ENCODE measurements at regions not wholly inside any gene's neighbourhood (a gene's known extent, or its start where the extent isn't known, plus 50 kb on each side); places are given as distances from the start of the nearest gene placed in this dataset.

DNA sequence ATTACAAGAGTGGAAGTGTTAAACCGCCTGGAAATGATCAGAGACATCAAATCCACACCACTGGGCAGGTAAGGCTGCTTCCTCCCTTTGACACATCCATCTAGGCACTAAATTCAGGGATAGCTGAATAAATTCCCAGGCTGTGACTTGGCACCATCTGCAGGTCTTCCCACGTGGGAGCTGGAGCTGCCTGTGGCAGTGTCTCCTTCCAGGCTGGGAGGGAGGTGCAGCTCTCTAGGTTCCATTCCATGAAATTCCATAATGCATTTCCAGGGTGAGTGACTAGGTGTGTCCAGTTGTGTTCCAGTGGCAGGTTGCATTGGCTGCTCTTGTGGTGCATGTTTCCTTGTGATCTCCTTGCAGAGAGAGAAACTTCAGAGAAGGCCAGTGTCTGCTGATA is 188.9 kb upstream of the CXCR4 start:
- TF ChIP-seq, protein P1, sequence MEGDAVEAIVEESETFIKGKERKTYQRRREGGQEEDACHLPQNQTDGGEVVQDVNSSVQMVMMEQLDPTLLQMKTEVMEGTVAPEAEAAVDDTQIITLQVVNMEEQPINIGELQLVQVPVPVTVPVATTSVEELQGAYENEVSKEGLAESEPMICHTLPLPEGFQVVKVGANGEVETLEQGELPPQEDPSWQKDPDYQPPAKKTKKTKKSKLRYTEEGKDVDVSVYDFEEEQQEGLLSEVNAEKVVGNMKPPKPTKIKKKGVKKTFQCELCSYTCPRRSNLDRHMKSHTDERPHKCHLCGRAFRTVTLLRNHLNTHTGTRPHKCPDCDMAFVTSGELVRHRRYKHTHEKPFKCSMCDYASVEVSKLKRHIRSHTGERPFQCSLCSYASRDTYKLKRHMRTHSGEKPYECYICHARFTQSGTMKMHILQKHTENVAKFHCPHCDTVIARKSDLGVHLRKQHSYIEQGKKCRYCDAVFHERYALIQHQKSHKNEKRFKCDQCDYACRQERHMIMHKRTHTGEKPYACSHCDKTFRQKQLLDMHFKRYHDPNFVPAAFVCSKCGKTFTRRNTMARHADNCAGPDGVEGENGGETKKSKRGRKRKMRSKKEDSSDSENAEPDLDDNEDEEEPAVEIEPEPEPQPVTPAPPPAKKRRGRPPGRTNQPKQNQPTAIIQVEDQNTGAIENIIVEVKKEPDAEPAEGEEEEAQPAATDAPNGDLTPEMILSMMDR (conservative IDR thresholded peaks at IDR 0.05) = no peak
- no peaks in the 10 kb centered on the region for H3K9me3 Mint-ChIP-seq
- H3K27me3 Mint-ChIP-seq = peaks cover 16% of the 10 kb centered on the region
- H3K27ac Mint-ChIP-seq = no peak overlapping the region
- DNase-seq (ENCODE audit: extremely low spot score, unreplicated experiment) = no peak
- H3K4me3 Mint-ChIP-seq = no peak overlapping the region
- H3K36me3 Mint-ChIP-seq = no peaks in the 10 kb centered on the region
- peaks cover 18% of the 10 kb centered on the region for H3K4me1 Mint-ChIP-seq (ENCODE audit: unreplicated experiment)

DNA sequence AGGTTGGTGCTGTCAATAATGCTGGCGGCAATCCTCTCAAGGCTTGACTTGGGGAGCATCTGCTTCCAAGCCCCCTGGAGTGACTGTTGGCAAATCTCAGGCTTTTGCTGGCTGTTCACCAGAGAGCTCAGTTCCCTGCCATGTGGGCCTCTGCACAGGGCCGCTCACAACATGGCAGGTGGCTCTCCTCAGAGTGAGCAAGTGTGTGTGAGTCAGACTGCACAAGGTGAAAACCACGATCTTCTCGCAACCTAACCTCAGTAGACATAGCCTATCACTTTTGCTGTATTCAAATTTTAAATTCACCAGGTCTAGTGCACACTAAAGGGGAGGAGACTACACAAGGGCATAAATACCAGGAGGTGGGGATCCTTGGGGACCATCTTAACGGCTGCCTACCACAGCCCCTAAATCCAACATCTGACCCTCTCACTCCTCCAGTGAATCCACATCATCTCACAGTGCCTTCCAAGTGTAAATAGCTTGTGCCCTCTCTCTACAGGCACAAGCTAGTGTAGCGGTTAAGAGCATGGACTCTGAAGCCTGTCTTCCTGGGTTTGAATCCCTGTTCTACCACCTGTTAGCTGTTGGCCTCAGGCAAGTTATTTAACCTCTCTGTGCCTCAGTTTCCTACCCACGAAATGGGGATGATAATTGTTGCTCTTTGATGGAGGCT is 187.7 kb upstream of the CXCR4 start:
- Mint-ChIP-seq H3K9me3 (no peaks in the 10 kb centered on the region), H3K4me1 (ENCODE audit: unreplicated experiment) (peaks cover 10% of the 10 kb centered on the region), H3K27me3 (peaks cover 16% of the 10 kb centered on the region), H3K27ac (no peak overlapping the region), H3K36me3 (no peaks in the 10 kb centered on the region), H3K4me3 (no peak overlapping the region)
- TF ChIP-seq, protein P1 (conservative IDR thresholded peaks at IDR 0.05) = no peak
- DNase-seq (ENCODE audit: extremely low spot score, unreplicated experiment) = no peak

DNA sequence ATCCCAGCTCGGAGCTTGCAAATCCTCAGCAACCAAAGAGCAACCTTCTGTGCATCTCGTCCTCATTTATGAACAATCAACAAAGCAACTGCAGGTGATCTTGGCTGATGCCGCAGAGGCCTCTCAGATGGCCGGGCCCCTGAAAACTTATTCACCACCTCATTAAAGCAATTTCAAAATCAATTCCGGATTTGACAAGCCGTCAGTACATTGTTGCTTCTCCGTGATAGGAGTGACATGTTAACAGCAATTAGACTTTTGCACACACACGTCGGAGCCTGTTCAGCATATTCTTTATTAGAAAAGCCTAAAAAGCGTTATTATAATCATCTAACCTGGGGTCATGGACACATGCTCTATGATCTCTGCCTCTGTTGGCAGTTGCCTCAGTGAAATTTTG is 183.1 kb upstream of the CXCR4 start:
- H3K27ac Mint-ChIP-seq = no peak overlapping the region
- TF ChIP-seq, protein P1 (conservative IDR thresholded peaks at IDR 0.05) = no peak

DNA sequence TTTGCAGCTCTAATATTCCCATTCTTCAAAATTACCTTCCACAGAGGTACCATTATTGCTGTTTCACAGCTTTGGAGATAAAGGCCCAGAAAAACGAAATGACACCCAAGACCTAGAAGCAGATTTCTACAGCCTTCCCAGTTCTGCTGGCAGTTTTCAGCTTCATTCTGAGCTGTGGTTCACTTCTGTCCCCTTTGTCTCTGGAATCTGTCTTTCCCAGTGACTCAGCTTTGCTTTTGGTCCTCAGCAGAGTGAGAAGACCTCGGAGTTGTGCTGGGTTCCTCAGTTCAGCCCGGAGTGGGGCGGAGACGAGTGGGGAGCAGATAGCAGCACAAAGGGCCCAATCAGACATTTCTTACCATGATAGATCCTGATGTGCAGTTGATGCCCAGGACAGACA is 180.7 kb upstream of the CXCR4 start:
- H3K4me1 Mint-ChIP-seq (ENCODE audit: unreplicated experiment) = peaks cover under 1% of the 10 kb centered on the region
- peaks cover 23% of the 10 kb centered on the region for H3K27me3 Mint-ChIP-seq
- no peak for DNase-seq (ENCODE audit: extremely low spot score, unreplicated experiment)
- no peak overlapping the region for H3K4me3 Mint-ChIP-seq
- H3K27ac Mint-ChIP-seq = no peak overlapping the region
- H3K9me3 Mint-ChIP-seq = no peaks in the 10 kb centered on the region
- TF ChIP-seq, protein P1 (conservative IDR thresholded peaks at IDR 0.05) = no peak
- H3K36me3 Mint-ChIP-seq = no peaks in the 10 kb centered on the region

More for the DNA sequence above, 183.1 kb upstream of the CXCR4 start:
- no peak for DNase-seq (ENCODE audit: extremely low spot score, unreplicated experiment)
- peaks cover 4% of the 10 kb centered on the region for H3K4me1 Mint-ChIP-seq (ENCODE audit: unreplicated experiment)
- H3K36me3 Mint-ChIP-seq = no peaks in the 10 kb centered on the region
- no peaks in the 10 kb centered on the region for H3K9me3 Mint-ChIP-seq
- H3K27me3 Mint-ChIP-seq = peaks cover 26% of the 10 kb centered on the region
- H3K4me3 Mint-ChIP-seq = no peak overlapping the region

DNA sequence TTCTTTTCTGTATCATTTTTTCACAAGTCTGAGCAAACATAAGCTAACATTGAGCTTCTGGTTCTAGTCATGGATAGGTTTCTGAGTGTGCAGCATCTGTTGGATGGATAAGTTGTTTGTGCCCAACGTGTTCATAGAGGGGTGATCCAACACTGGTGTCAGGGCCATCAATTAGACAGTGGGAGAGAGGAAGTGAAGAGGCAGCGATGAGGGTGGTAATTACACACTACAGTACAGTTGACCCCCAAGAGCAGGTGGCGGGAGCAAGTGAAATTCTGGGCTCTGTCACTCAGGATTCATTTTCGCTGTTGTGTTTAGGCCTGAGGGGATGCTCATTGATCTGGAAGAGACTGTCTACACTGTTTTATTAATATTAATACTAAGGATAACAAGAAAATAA is 180.0 kb upstream of the CXCR4 start:
- DNase-seq (ENCODE audit: extremely low spot score, unreplicated experiment) = no peak
- no peaks in the 10 kb centered on the region for H3K36me3 Mint-ChIP-seq
- TF ChIP-seq, protein P1 (conservative IDR thresholded peaks at IDR 0.05) = no peak
- H3K4me3 Mint-ChIP-seq = no peak overlapping the region
- H3K4me1 Mint-ChIP-seq (ENCODE audit: unreplicated experiment) = no peaks in the 10 kb centered on the region
- peaks cover 21% of the 10 kb centered on the region for H3K27me3 Mint-ChIP-seq
- H3K27ac Mint-ChIP-seq = no peak overlapping the region
- H3K9me3 Mint-ChIP-seq = no peaks in the 10 kb centered on the region

All from type B pancreatic cell (in vitro differentiated cells).